Breast epithelium (tissue), 4 donors: ENCODE measurements at regions not wholly inside any gene's neighbourhood (a gene's known extent, or its start where the extent isn't known, plus 50 kb on each side); places are given as distances from the start of the nearest gene placed in this dataset.

Source experiments
- DNase-seq, 2 donors: peaks; one replicate each; pipeline ENCODE4 v3.0.0-alpha.2; 2019; ENCODE audit warnings: low spot score in 2 of 2
- H3K27ac ChIP-seq, 2 donors: fragments of 200-600 bp; sonication (generic) in 1 of 2; one replicate each; pipeline ENCODE4 v1.5.1; 2016 to 2019; ENCODE audit warnings: mild to moderate bottlenecking in 1 of 2
- H3K27me3 ChIP-seq, 2 donors: fragments of 200-600 bp; sonication (generic) in 1 of 2; one replicate each; pipeline versions ENCODE4 v1.5.1 to v1.6.0; 2017 to 2019; ENCODE audit warnings: control low read depth in 1 of 2, mild to moderate bottlenecking in 1 of 2
- H3K36me3 ChIP-seq: fragments of 200-600 bp; one replicate; pipeline ENCODE4 v1.5.1; 2019
- H3K4me1 ChIP-seq, 2 donors: fragments of 200-600 bp; sonication (generic); one replicate each; pipeline ENCODE4 v1.5.1; 2016 to 2019; ENCODE audit warnings: control low read depth in 1 of 2
- H3K4me3 ChIP-seq, 3 donors: fragments of 200-600 bp; sonication (generic); 1 replicate in 2 of 3; 2 replicates in 1 of 3; pipeline ENCODE4 v1.5.1; 2016 to 2019; ENCODE audit warnings: mild to moderate bottlenecking in 3 of 3, moderate library complexity in 2 of 3
- H3K9me3 ChIP-seq, 2 donors: fragments of 200-600 bp; sonication (generic) in 1 of 2; one replicate each; pipeline ENCODE4 v1.5.1; 2016 to 2019; ENCODE audit warnings: control low read depth in 1 of 2
- CTCF ChIP-seq, 3 donors: fragments of 450-650 bp; IDR thresholded peaks; one replicate each; pipeline ENCODE4 v1.5.1; 2016 to 2017; ENCODE audit warnings: antibody characterized with exemption in 3 of 3, mild to moderate bottlenecking in 3 of 3, moderate library complexity in 3 of 3
- POLR2A ChIP-seq: fragments of 450-650 bp; IDR thresholded peaks from one replicate; pipeline ENCODE4 v1.6.1; 2016; ENCODE audit warnings: antibody characterized with exemption, mild to moderate bottlenecking, moderate library complexity
- POLR2AphosphoS5 ChIP-seq, 3 donors: sonication (generic); formaldehyde crosslinking; IDR thresholded peaks; one replicate each; pipeline ENCODE4 v1.6.1; 2017; ENCODE audit warnings: antibody characterized with exemption in 3 of 3
- intact Hi-C: fragments of 100-400 bp; cut with DNase I; formaldehyde crosslinking; loops from one replicate; pipeline ENCODE4 v1.15.1; 2023; ENCODE audit warnings: low total_unique reads

GRCh38 chr15:35669021-35669420, 123.1 kb upstream of the DPH6 start:
- intact Hi-C loops = no loop called here
- H3K4me1 ChIP-seq = no peaks in the 10 kb centered on the region
- no peak for DNase-seq
- H3K27ac ChIP-seq = no peak overlapping the region
- no peak for TF ChIP-seq POLR2A
- TF ChIP-seq POLR2AphosphoS5 (IDR thresholded peaks at IDR 0.05) = no peak
- TF ChIP-seq CTCF (IDR thresholded peaks at IDR 0.05) = no peak
- no peaks in the 10 kb centered on the region for H3K36me3 ChIP-seq
- H3K27me3 ChIP-seq = no peaks in the 10 kb centered on the region
- H3K4me3 ChIP-seq = no peak overlapping the region
- H3K9me3 ChIP-seq = no peaks in the 10 kb centered on the region

GRCh38 chr15:35669432-35670045, 123.6 kb upstream of the DPH6 start:
- no peaks in the 10 kb centered on the region for H3K36me3 ChIP-seq
- H3K4me1 ChIP-seq = no peaks in the 10 kb centered on the region
- no peaks in the 10 kb centered on the region for H3K27me3 ChIP-seq
- no peak overlapping the region for H3K27ac ChIP-seq
- DNase-seq = no peak
- H3K9me3 ChIP-seq = no peaks in the 10 kb centered on the region
- no peak overlapping the region for H3K4me3 ChIP-seq
- intact Hi-C loops = no loop called here
- TF ChIP-seq POLR2AphosphoS5 (IDR thresholded peaks at IDR 0.05) = no peak
- no peak for TF ChIP-seq POLR2A
- TF ChIP-seq CTCF (IDR thresholded peaks at IDR 0.05) = no peak

- DNase-seq = no peak
- no peaks in the 10 kb centered on the region for H3K36me3 ChIP-seq
- no peaks in the 10 kb centered on the region for H3K27me3 ChIP-seq
- H3K4me3 ChIP-seq = no peak overlapping the region
- no peak overlapping the region for H3K27ac ChIP-seq
- H3K4me1 ChIP-seq = peaks cover 0 to 5% of the 10 kb centered on the region in 2 donors
- H3K9me3 ChIP-seq = no peaks in the 10 kb centered on the region
- intact Hi-C loops = no loop called here
- TF ChIP-seq POLR2AphosphoS5 (IDR thresholded peaks at IDR 0.05) = no peak
- TF ChIP-seq POLR2A = no peak
- TF ChIP-seq CTCF (IDR thresholded peaks at IDR 0.05) = no peak
These were observed 125.2 kb upstream of the DPH6 start for GRCh38 chr15:35671197-35671596.

- TF ChIP-seq POLR2AphosphoS5 (IDR thresholded peaks at IDR 0.05) = no peak
- TF ChIP-seq CTCF (IDR thresholded peaks at IDR 0.05) = no peak
- TF ChIP-seq POLR2A = no peak
- peaks cover 0 to 5% of the 10 kb centered on the region in 2 donors for H3K4me1 ChIP-seq
- no peak overlapping the region for H3K4me3 ChIP-seq
- intact Hi-C loops = no loop called here
- H3K36me3 ChIP-seq = no peaks in the 10 kb centered on the region
- no peak for DNase-seq
- H3K27ac ChIP-seq = no peak overlapping the region
- H3K9me3 ChIP-seq = no peaks in the 10 kb centered on the region
- H3K27me3 ChIP-seq = no peaks in the 10 kb centered on the region
These were observed 126.0 kb upstream of the DPH6 start for GRCh38 chr15:35671981-35672380.

- TF ChIP-seq POLR2AphosphoS5 (IDR thresholded peaks at IDR 0.05) (peak in 1 of 3 donors; percentile 31), CTCF (IDR thresholded peaks at IDR 0.05) (no peak)
- Histone ChIP-seq H3K36me3 (no peaks in the 10 kb centered on the region), H3K27ac (no peak overlapping the region), H3K9me3 (no peaks in the 10 kb centered on the region), H3K4me1 (peaks cover 0 to 5% of the 10 kb centered on the region in 2 donors), H3K27me3 (no peaks in the 10 kb centered on the region), H3K4me3 (no peak overlapping the region)
- DNase-seq = no peak
- intact Hi-C loops = no loop called here
These were observed 127.2 kb upstream of the DPH6 start for GRCh38 chr15:35673093-35673684.
